Cardiac muscle cell (in vitro differentiated cells and primary cell): ENCODE measurements at regions not wholly inside any gene's neighbourhood (a gene's known extent, or its start where the extent isn't known, plus 50 kb on each side); places are given as distances from the start of the nearest gene placed in this dataset.

Experiments
- DNase-seq, 2 donors: peaks; one replicate each; pipeline versions ENCODE4 v3.0.0 to v3.0.0-alpha.2; 2010 to 2017; ENCODE audit warnings: low read depth in 1 of 2, low spot score in 1 of 2
- H3K27ac ChIP-seq: fragments of 200-600 bp; sonication (generic); 2 replicates; pipeline ENCODE4 v1.5.1; 2016
- H3K27me3 ChIP-seq: fragments of 200-600 bp; sonication (generic); 2 replicates; pipeline ENCODE4 v1.6.0; 2016; ENCODE audit warnings: control low read depth
- H3K36me3 ChIP-seq: fragments of 200-600 bp; sonication (generic); 2 replicates; pipeline ENCODE4 v1.5.1; 2016; ENCODE audit warnings: control low read depth
- H3K4me1 ChIP-seq: fragments of 200-600 bp; sonication (generic); 2 replicates; pipeline ENCODE4 v1.8.1; 2017; ENCODE audit warnings: low read depth, mild to moderate bottlenecking, mixed run types
- H3K4me3 ChIP-seq: fragments of 200-600 bp; sonication (generic); 2 replicates; pipeline ENCODE4 v1.5.1; 2016; ENCODE audit warnings: mild to moderate bottlenecking
- H3K9me3 ChIP-seq: fragments of 200-600 bp; sonication (generic); 2 replicates; pipeline ENCODE4 v1.5.1; 2017; ENCODE audit warnings: low read depth, mild to moderate bottlenecking, control low read depth
- TF ChIP-seq, protein P1 (sequence below): IDR thresholded peaks from 2 replicates; pipeline ENCODE4 v1.5.1; 2012; ENCODE audit warnings: low read depth, mild to moderate bottlenecking, low read length

GRCh38 chr14:101499513-101499912, 61.8 kb upstream of the DIO3 start:
- no peaks in the 10 kb centered on the region for H3K27me3 ChIP-seq
- H3K27ac ChIP-seq = no peak overlapping the region
- no peaks in the 10 kb centered on the region for H3K4me1 ChIP-seq
- H3K9me3 ChIP-seq = no peaks in the 10 kb centered on the region
- no peak overlapping the region for H3K4me3 ChIP-seq
- no peaks in the 10 kb centered on the region for H3K36me3 ChIP-seq
- TF ChIP-seq, protein P1, sequence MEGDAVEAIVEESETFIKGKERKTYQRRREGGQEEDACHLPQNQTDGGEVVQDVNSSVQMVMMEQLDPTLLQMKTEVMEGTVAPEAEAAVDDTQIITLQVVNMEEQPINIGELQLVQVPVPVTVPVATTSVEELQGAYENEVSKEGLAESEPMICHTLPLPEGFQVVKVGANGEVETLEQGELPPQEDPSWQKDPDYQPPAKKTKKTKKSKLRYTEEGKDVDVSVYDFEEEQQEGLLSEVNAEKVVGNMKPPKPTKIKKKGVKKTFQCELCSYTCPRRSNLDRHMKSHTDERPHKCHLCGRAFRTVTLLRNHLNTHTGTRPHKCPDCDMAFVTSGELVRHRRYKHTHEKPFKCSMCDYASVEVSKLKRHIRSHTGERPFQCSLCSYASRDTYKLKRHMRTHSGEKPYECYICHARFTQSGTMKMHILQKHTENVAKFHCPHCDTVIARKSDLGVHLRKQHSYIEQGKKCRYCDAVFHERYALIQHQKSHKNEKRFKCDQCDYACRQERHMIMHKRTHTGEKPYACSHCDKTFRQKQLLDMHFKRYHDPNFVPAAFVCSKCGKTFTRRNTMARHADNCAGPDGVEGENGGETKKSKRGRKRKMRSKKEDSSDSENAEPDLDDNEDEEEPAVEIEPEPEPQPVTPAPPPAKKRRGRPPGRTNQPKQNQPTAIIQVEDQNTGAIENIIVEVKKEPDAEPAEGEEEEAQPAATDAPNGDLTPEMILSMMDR = no peak
- DNase-seq = no peak

DNA sequence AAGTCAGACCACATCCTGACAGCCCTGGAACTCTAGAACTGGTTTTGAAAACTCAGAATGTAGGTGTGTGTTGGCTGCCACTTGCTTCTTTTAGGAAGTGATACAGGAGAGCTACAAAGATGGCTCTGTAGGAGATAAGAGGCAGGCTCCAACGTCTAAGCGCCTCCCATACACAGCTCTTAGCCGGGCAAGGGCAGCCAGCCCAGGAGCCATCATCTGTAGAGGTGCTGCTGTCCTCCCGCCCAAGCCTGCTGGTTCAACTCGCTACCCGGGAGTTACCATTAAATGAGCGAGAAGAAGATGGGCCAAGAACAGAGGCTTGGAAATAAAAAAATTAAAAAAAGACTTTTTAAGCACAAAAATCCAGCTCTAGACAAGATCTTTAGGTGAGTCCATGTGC, 61.2 kb upstream of the DIO3 start:
- TF ChIP-seq, protein P1 = no peak
- DNase-seq = no peak
- no peaks in the 10 kb centered on the region for H3K9me3 ChIP-seq
- no peaks in the 10 kb centered on the region for H3K36me3 ChIP-seq
- H3K27ac ChIP-seq = no peak overlapping the region
- H3K4me3 ChIP-seq = no peak overlapping the region
- no peaks in the 10 kb centered on the region for H3K27me3 ChIP-seq
- no peaks in the 10 kb centered on the region for H3K4me1 ChIP-seq

DNA sequence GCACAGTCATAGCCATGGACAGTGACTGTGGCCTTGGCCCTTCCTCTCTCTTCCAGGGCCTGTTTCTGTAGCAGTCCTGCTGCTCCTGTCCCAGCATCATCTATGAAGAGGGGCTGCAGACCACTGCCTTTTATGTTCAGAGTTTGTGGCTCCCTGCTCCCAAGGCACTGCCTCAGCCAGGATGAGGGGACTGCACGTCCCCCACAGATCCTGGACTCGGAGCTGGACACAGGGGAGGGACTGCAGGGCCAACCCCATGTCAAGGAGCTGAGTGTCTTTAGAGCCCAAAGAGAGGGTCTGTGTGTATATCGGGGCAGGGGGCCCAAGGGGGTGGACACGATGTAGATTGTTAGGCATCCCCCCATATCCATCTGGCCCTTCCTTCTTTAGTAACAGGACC, 60.6 kb upstream of the DIO3 start:
- Histone ChIP-seq H3K9me3 (no peaks in the 10 kb centered on the region), H3K36me3 (no peaks in the 10 kb centered on the region), H3K4me3 (no peak overlapping the region), H3K27ac (no peak overlapping the region), H3K27me3 (no peaks in the 10 kb centered on the region), H3K4me1 (no peaks in the 10 kb centered on the region)
- TF ChIP-seq, protein P1 = no peak
- no peak for DNase-seq

GRCh38 chr14:101501341-101501740, 60.0 kb upstream of the DIO3 start:
- Histone ChIP-seq H3K9me3 (no peaks in the 10 kb centered on the region), H3K4me3 (no peak overlapping the region), H3K27ac (no peak overlapping the region), H3K36me3 (no peaks in the 10 kb centered on the region), H3K27me3 (no peaks in the 10 kb centered on the region), H3K4me1 (no peaks in the 10 kb centered on the region)
- TF ChIP-seq, protein P1 = no peak
- DNase-seq = no peak

GRCh38 chr14:101501858-101502615, 59.3 kb upstream of the DIO3 start:
- H3K4me1 ChIP-seq = no peaks in the 10 kb centered on the region
- TF ChIP-seq, protein P1 = no peak
- no peaks in the 10 kb centered on the region for H3K9me3 ChIP-seq
- no peak overlapping the region for H3K27ac ChIP-seq
- H3K4me3 ChIP-seq = no peak overlapping the region
- no peaks in the 10 kb centered on the region for H3K27me3 ChIP-seq
- no peaks in the 10 kb centered on the region for H3K36me3 ChIP-seq
- DNase-seq = no peak
